SK-N-SH (cell line): ENCODE measurements at regions not wholly inside any gene's neighbourhood (a gene's known extent, or its start where the extent isn't known, plus 50 kb on each side); places are given as distances from the start of the nearest gene placed in this dataset.

ENCODE experiments used
- CTCF ChIA-PET: fragments of 300-600, 350-600 bp; formaldehyde crosslinking; extraction: SDS; loops from one replicate; lab custom pipeline; 2021; lab: Yijun Ruan, JAX
- POLR2A ChIA-PET: fragments of 350-600 bp; sonication (Branson Sonifier 250); formaldehyde crosslinking; extraction: SDS; loops from one replicate; lab custom pipeline; 2020; ENCODE audit warnings: antibody characterized with exemption, inconsistent platforms; lab: Yijun Ruan, JAX
- DNase-seq: peaks from one replicate; pipeline ENCODE4 v3.0.0; 2012
- H2AFZ ChIP-seq: fragments of 200-600 bp; sonication (generic); 2 replicates; pipeline ENCODE4 v1.8.1; 2016; ENCODE audit warnings: antibody characterized with exemption, mild to moderate bottlenecking, low read depth
- H3F3A ChIP-seq: fragments of 200-600 bp; sonication (generic); replicated peaks from 2 replicates; pipeline ENCODE3; 2016; ENCODE audit warnings: antibody characterized with exemption, mild to moderate bottlenecking; ENCODE audit not compliant: insufficient read depth
- H3K27ac ChIP-seq, 2 experiments: fragments of 200-500 bp in 1 of 2; fragments of 200-600 bp in 1 of 2; sonication (Bioruptor generic) in 1 of 2; sonication (generic), shearing (Covaris generic) in 1 of 2; 2 replicates each; pipeline versions ENCODE4 v1.5.1 to v1.6.1; 2014 to 2016; ENCODE audit warnings: low read depth in 2 of 2, inconsistent platforms in 1 of 2, low read length in 1 of 2, mild to moderate bottlenecking in 1 of 2, mixed read lengths in 1 of 2
- H3K27me3 ChIP-seq: fragments of 200-600 bp; sonication (generic), shearing (Covaris generic); 2 replicates; pipeline ENCODE4 v1.6.1; 2016; ENCODE audit warnings: mixed run types; ENCODE audit not compliant: insufficient read depth
- H3K36me3 ChIP-seq, 2 experiments: fragments of 200-500 bp in 1 of 2; fragments of 200-600 bp in 1 of 2; sonication (Bioruptor generic) in 1 of 2; sonication (generic) in 1 of 2; replicated peaks in 1 of 2; 2 replicates each; pipeline versions ENCODE3 to v1.5.1; 2014 to 2016; ENCODE audit warnings: low read length in 1 of 2, mild to moderate bottlenecking in 1 of 2; ENCODE audit not compliant: insufficient read depth in 2 of 2, control insufficient read depth in 1 of 2
- H3K4me1 ChIP-seq, 2 experiments: fragments of 200-500 bp in 1 of 2; fragments of 200-600 bp in 1 of 2; sonication (Bioruptor generic) in 1 of 2; sonication (generic), shearing (Covaris generic) in 1 of 2; 2 replicates each; pipeline versions ENCODE4 v1.5.1 to v1.6.1; 2014 to 2016; ENCODE audit warnings: low read depth in 1 of 2, low read length in 1 of 2, mixed run types in 1 of 2; ENCODE audit not compliant: insufficient read depth in 2 of 2, control insufficient read depth in 1 of 2
- H3K4me2 ChIP-seq: fragments of 200-600 bp; sonication (generic), shearing (Covaris generic); 2 replicates; pipeline ENCODE4 v1.6.1; 2017; ENCODE audit warnings: mixed run types
- H3K4me3 ChIP-seq, 2 experiments: fragments of 200-500 bp in 1 of 2; fragments of 200-600 bp in 1 of 2; sonication (Bioruptor generic) in 1 of 2; sonication (generic), shearing (Covaris generic) in 1 of 2; 2 replicates each; pipeline versions ENCODE4 v1.5.1 to v1.8.1; 2014 to 2016; ENCODE audit warnings: low read depth in 2 of 2, inconsistent platforms in 1 of 2, low read length in 1 of 2, mild to moderate bottlenecking in 1 of 2, mixed read lengths in 1 of 2, moderate library complexity in 1 of 2
- H3K79me2 ChIP-seq: fragments of 200-600 bp; sonication (generic); 2 replicates; pipeline ENCODE4 v1.8.1; 2017; ENCODE audit warnings: mild to moderate bottlenecking; ENCODE audit not compliant: insufficient read depth
- H3K9ac ChIP-seq: fragments of 200-600 bp; sonication (generic); 2 replicates; pipeline ENCODE4 v1.6.1; 2017; ENCODE audit warnings: mixed run types
- H3K9me2 ChIP-seq: fragments of 200-600 bp; sonication (generic); 2 replicates; pipeline ENCODE4 v1.6.1; 2017; ENCODE audit warnings: mixed run types
- H3K9me3 ChIP-seq: fragments of 200-600 bp; sonication (generic); 2 replicates; pipeline ENCODE4 v1.6.1; 2017; ENCODE audit warnings: mixed run types, mild to moderate bottlenecking, moderate library complexity
- H4K20me1 ChIP-seq: fragments of 200-600 bp; sonication (generic); 2 replicates; pipeline ENCODE4 v1.6.1; 2017; ENCODE audit warnings: mild to moderate bottlenecking, mixed run types; ENCODE audit not compliant: insufficient read depth
- ELF1 ChIP-seq: IDR thresholded peaks from 2 replicates; pipeline ENCODE4 v1.4.0; 2012
- GABPA ChIP-seq: IDR thresholded peaks from 2 replicates; pipeline ENCODE4 v1.4.0; 2012; ENCODE audit warnings: low read depth, mild to moderate bottlenecking
- GATA2 ChIP-seq: sonication (generic); formaldehyde crosslinking; IDR thresholded peaks from 2 replicates; pipeline ENCODE4 v1.5.0; 2020; ENCODE audit warnings: mild to moderate bottlenecking, missing genetic modification reagents
- MEF2A ChIP-seq: IDR thresholded peaks from 2 replicates; pipeline ENCODE4 v1.4.0; 2012; ENCODE audit warnings: low read depth, borderline replicate concordance
- NRF1 ChIP-seq: IDR thresholded peaks from 2 replicates; pipeline ENCODE4 v1.6.1; 2012; ENCODE audit warnings: low read depth, mild to moderate bottlenecking, low read length
- POLR2AphosphoS5 ChIP-seq: IDR thresholded peaks from 2 replicates; pipeline ENCODE4 v1.6.1; 2012; ENCODE audit warnings: low read depth, low read length
- RAD21 ChIP-seq: IDR thresholded peaks from 2 replicates; pipeline ENCODE4 v1.6.1; 2012; ENCODE audit warnings: mild to moderate bottlenecking, low read length
- RXRA ChIP-seq: IDR thresholded peaks from 2 replicates; pipeline ENCODE4 v1.4.0; 2012; ENCODE audit warnings: low read depth, mild to moderate bottlenecking, borderline replicate concordance
- SIN3A ChIP-seq: IDR thresholded peaks from 2 replicates; pipeline ENCODE4 v1.6.1; 2012; ENCODE audit warnings: low read depth, mild to moderate bottlenecking, low read length, moderate library complexity, borderline replicate concordance
- SMC3 ChIP-seq: IDR thresholded peaks from 2 replicates; pipeline ENCODE4 v1.6.1; 2012; ENCODE audit warnings: low read depth, low read length, improper control_type of control experiment
- TAF1 ChIP-seq: IDR thresholded peaks from 2 replicates; pipeline ENCODE4 v1.6.1; 2012; ENCODE audit warnings: low read depth, mild to moderate bottlenecking, low read length, moderate library complexity, borderline replicate concordance
- WGBS: methylation state at CpG from one replicate; pipeline ENCODE4 v1.1.6; 2017; ENCODE audit warnings: low lambda C conversion rate; 5-methylcytosine and 5-hydroxymethylcytosine counted together
- TF ChIP-seq, protein P1 (sequence below): fragments of 200-600 bp; sonication (generic); IDR thresholded peaks from 2 replicates; pipeline ENCODE4 v1.6.1; 2017; ENCODE audit warnings: antibody characterized with exemption, mild to moderate bottlenecking, moderate library complexity
- TF ChIP-seq, protein P2 (sequence below): IDR thresholded peaks from 2 replicates; pipeline ENCODE4 v1.4.0; 2012; ENCODE audit warnings: low read depth
- TF ChIP-seq, protein P3 (sequence below): fragments of 150-350 bp; IDR thresholded peaks from 2 replicates; pipeline ENCODE4 v1.6.1; 2017; ENCODE audit warnings: antibody characterized with exemption, low read length, low read depth, borderline replicate concordance

DNA sequence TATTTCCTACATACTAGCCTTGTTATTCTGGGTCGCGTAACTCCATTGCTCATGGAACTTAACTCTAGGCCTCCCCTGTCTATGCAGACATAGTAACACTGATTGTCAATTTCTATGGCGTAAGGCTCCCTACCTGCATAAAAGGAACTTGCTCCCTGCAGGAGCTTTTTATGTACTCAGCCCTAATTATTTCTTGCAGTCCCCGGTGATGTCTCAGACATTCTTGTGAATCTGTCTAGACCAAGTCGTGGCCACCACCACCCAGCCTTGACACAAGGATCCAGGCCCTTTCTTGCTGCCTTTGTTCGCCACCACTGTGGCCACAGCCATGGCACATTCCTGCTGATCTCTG is 189.5 kb upstream of the CTAGE1 start (continued):
- TF ChIP-seq, protein P1, sequence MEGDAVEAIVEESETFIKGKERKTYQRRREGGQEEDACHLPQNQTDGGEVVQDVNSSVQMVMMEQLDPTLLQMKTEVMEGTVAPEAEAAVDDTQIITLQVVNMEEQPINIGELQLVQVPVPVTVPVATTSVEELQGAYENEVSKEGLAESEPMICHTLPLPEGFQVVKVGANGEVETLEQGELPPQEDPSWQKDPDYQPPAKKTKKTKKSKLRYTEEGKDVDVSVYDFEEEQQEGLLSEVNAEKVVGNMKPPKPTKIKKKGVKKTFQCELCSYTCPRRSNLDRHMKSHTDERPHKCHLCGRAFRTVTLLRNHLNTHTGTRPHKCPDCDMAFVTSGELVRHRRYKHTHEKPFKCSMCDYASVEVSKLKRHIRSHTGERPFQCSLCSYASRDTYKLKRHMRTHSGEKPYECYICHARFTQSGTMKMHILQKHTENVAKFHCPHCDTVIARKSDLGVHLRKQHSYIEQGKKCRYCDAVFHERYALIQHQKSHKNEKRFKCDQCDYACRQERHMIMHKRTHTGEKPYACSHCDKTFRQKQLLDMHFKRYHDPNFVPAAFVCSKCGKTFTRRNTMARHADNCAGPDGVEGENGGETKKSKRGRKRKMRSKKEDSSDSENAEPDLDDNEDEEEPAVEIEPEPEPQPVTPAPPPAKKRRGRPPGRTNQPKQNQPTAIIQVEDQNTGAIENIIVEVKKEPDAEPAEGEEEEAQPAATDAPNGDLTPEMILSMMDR, result no peak
- TF ChIP-seq, protein P2, sequence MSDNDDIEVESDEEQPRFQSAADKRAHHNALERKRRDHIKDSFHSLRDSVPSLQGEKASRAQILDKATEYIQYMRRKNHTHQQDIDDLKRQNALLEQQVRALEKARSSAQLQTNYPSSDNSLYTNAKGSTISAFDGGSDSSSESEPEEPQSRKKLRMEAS, result no peak
- TF ChIP-seq RXRA (no peak), SIN3A (no peak), NRF1 (no peak)
- TF ChIP-seq, protein P3, sequence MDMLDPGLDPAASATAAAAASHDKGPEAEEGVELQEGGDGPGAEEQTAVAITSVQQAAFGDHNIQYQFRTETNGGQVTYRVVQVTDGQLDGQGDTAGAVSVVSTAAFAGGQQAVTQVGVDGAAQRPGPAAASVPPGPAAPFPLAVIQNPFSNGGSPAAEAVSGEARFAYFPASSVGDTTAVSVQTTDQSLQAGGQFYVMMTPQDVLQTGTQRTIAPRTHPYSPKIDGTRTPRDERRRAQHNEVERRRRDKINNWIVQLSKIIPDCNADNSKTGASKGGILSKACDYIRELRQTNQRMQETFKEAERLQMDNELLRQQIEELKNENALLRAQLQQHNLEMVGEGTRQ, result no peak
- TF ChIP-seq, all 33 proteins: peak for 0

GRCh38 chr18:22608847-22609246 is 191.1 kb upstream of the CTAGE1 start:
- no peaks in the 10 kb centered on the region for H3K9me3 ChIP-seq
- H3K9me2 ChIP-seq, result no peaks in the 10 kb centered on the region
- H3K27me3 ChIP-seq, result peaks cover 61% of the 10 kb centered on the region
- H3K79me2 ChIP-seq, result no peaks in the 10 kb centered on the region
- WGBS, result 4% methylated on average over 1 of the region's 1 CpG
- no peak for DNase-seq
- H3K36me3 ChIP-seq, result no peaks in the 10 kb centered on the region
- ChIA-PET CTCF (no interaction called here), POLR2A (no interaction called here)
- no peaks in the 10 kb centered on the region for H3K4me1 ChIP-seq
- H2AFZ ChIP-seq, result no peak overlapping the region
- TF ChIP-seq RAD21 (no peak), TAF1 (no peak), GABPA (no peak), GATA2 (CRISPR knock-in tag) (no peak), NRF1 (no peak), ELF1 (no peak), SMC3 (no peak), POLR2AphosphoS5 (no peak), MEF2A (no peak)
- TF ChIP-seq, protein P1, result no peak
- no peak overlapping the region for H3K27ac ChIP-seq
- no peak overlapping the region for H3K4me2 ChIP-seq
- H3F3A ChIP-seq, result no peaks in the 10 kb centered on the region
- no peaks in the 10 kb centered on the region for H4K20me1 ChIP-seq
- no peak overlapping the region for H3K9ac ChIP-seq
- H3K4me3 ChIP-seq, result no peak overlapping the region
